SU-DHL-6 (cell line): ENCODE measurements at regions not wholly inside any gene's neighbourhood (a gene's known extent, or its start where the extent isn't known, plus 50 kb on each side); places are given as distances from the start of the nearest gene placed in this dataset.

Experiments
- H2AFZ ChIP-seq: fragments of 200-600 bp; sonication (generic); 2 replicates; pipeline ENCODE4 v1.6.1; 2014; ENCODE audit warnings: low read depth, mild to moderate bottlenecking, moderate library complexity, mixed read lengths, antibody characterized with exemption, low read length; ENCODE audit not compliant: severe bottlenecking
- H3F3A ChIP-seq: fragments of 200-600 bp; shearing (Covaris generic); 2 replicates; pipeline ENCODE4 v1.6.0; 2016; ENCODE audit warnings: antibody characterized with exemption, mild to moderate bottlenecking; ENCODE audit not compliant: insufficient read depth
- H3K27ac ChIP-seq: fragments of 200-600 bp; sonication (generic); 2 replicates; pipeline ENCODE4 v1.5.1; 2016; ENCODE audit warnings: low read depth, mild to moderate bottlenecking, low read length, moderate library complexity, mixed read lengths
- H3K27me3 ChIP-seq: fragments of 200-600 bp; sonication (generic), shearing (Covaris generic); 2 replicates; pipeline ENCODE4 v1.6.0; 2014; ENCODE audit warnings: mild to moderate bottlenecking, low read length
- H3K36me3 ChIP-seq: fragments of 200-600 bp; sonication (generic); 2 replicates; pipeline ENCODE4 v1.6.1; 2014; ENCODE audit warnings: mild to moderate bottlenecking, low read length, mixed read lengths
- H3K4me2 ChIP-seq: fragments of 300-600, 200-600 bp; shearing (Covaris generic), sonication (generic); 2 replicates; pipeline ENCODE4 v1.6.0; 2014; ENCODE audit warnings: low read length, low read depth, mild to moderate bottlenecking; ENCODE audit not compliant: poor library complexity, severe bottlenecking
- H3K4me3 ChIP-seq: fragments of 200-600 bp; sonication (generic); 2 replicates; pipeline ENCODE4 v1.5.1; 2014; ENCODE audit warnings: antibody characterized with exemption, low read length, mild to moderate bottlenecking, mixed read lengths; ENCODE audit not compliant: insufficient read depth, poor library complexity, severe bottlenecking
- H3K79me2 ChIP-seq: fragments of 200-600 bp; sonication (generic); 2 replicates; pipeline ENCODE4 v1.6.1; 2014; ENCODE audit warnings: mild to moderate bottlenecking, low read length, moderate library complexity; ENCODE audit not compliant: insufficient read depth
- H3K9ac ChIP-seq: fragments of 200-600 bp; sonication (generic); 2 replicates; pipeline ENCODE4 v1.7.0; 2014; ENCODE audit warnings: mild to moderate bottlenecking, low read length
- H3K9me2 ChIP-seq: fragments of 200-600 bp; sonication (generic); replicated peaks from 2 replicates; pipeline ENCODE4 v1.6.1; 2014; ENCODE audit warnings: low read length; ENCODE audit not compliant: insufficient read depth
- H3K9me3 ChIP-seq: fragments of 200-600 bp; sonication (generic); 2 replicates; pipeline ENCODE4 v1.6.1; 2014; ENCODE audit warnings: low read length, mixed read lengths; ENCODE audit not compliant: insufficient read depth
- H4K20me1 ChIP-seq: fragments of 200-600 bp; sonication (generic); 2 replicates; pipeline ENCODE4 v1.6.1; 2014; ENCODE audit warnings: low read depth, mild to moderate bottlenecking, antibody characterized with exemption, low read length, moderate library complexity, mixed read lengths
- EZH2phosphoT487 ChIP-seq: fragments of 200-600 bp; sonication (generic), shearing (Covaris generic); conservative IDR thresholded peaks from 2 replicates; pipeline ENCODE4 v1.6.1; 2018; ENCODE audit warnings: mild to moderate bottlenecking, antibody characterized with exemption, low read length, moderate library complexity, mixed read lengths
- TF ChIP-seq, protein P1 (sequence below): fragments of 200-600 bp; sonication (generic); IDR thresholded peaks from one replicate; pipeline ENCODE4 v1.5.1; 2017; ENCODE audit warnings: antibody characterized with exemption, mild to moderate bottlenecking, low read length, moderate library complexity; ENCODE audit not compliant: insufficient read depth, poor library complexity, severe bottlenecking

GRCh38 chr4:13917015-13917414, 289.5 kb upstream of the BOD1L1 start:
- H2AFZ ChIP-seq: no peak overlapping the region
- H3K4me3 ChIP-seq: no peak overlapping the region
- no peaks in the 10 kb centered on the region for H3K79me2 ChIP-seq
- no peak for TF ChIP-seq EZH2phosphoT487
- TF ChIP-seq, protein P1, sequence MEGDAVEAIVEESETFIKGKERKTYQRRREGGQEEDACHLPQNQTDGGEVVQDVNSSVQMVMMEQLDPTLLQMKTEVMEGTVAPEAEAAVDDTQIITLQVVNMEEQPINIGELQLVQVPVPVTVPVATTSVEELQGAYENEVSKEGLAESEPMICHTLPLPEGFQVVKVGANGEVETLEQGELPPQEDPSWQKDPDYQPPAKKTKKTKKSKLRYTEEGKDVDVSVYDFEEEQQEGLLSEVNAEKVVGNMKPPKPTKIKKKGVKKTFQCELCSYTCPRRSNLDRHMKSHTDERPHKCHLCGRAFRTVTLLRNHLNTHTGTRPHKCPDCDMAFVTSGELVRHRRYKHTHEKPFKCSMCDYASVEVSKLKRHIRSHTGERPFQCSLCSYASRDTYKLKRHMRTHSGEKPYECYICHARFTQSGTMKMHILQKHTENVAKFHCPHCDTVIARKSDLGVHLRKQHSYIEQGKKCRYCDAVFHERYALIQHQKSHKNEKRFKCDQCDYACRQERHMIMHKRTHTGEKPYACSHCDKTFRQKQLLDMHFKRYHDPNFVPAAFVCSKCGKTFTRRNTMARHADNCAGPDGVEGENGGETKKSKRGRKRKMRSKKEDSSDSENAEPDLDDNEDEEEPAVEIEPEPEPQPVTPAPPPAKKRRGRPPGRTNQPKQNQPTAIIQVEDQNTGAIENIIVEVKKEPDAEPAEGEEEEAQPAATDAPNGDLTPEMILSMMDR: no peak
- H3K36me3 ChIP-seq: no peaks in the 10 kb centered on the region
- no peaks in the 10 kb centered on the region; the same call in 1 of the 2 replicates for H3K27me3 ChIP-seq
- H3K9me2 ChIP-seq: no peaks in the 10 kb centered on the region
- no peak overlapping the region for H3K9ac ChIP-seq
- H3K9me3 ChIP-seq: no peaks in the 10 kb centered on the region
- no peak overlapping the region for H3K4me2 ChIP-seq
- H3F3A ChIP-seq: no peaks in the 10 kb centered on the region
- no peaks in the 10 kb centered on the region for H4K20me1 ChIP-seq
- H3K27ac ChIP-seq: no peak overlapping the region

DNA sequence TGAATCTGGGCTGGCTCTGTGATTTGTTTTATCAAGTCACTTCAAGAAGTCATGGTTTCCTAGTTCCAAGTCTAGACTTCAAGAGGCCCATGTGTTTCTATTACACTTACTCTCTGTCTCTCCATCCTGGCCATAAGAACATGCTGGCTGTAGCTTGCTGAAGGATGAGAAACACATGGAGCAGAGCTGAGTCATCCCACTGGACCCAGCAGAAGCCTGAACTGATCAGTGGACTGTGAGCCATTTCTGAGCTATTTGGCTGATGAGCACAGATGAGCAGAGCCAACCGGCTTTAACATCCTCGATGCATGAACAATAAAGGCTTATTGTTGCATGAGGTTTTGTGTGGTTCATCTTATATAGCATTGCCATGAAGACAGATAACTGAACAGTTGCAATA, 290.6 kb upstream of the BOD1L1 start:
- Histone ChIP-seq H3K27ac (no peak overlapping the region), H3K36me3 (no peaks in the 10 kb centered on the region), H3K4me3 (no peak overlapping the region), H2AFZ (no peak overlapping the region), H3F3A (no peaks in the 10 kb centered on the region), H3K9me3 (no peaks in the 10 kb centered on the region), H4K20me1 (no peaks in the 10 kb centered on the region), H3K79me2 (no peaks in the 10 kb centered on the region), H3K27me3 (no peaks in the 10 kb centered on the region; the same call in 1 of the 2 replicates), H3K9me2 (no peaks in the 10 kb centered on the region), H3K9ac (no peak overlapping the region), H3K4me2 (no peak overlapping the region)
- TF ChIP-seq, protein P1: no peak
- TF ChIP-seq EZH2phosphoT487: no peak

DNA sequence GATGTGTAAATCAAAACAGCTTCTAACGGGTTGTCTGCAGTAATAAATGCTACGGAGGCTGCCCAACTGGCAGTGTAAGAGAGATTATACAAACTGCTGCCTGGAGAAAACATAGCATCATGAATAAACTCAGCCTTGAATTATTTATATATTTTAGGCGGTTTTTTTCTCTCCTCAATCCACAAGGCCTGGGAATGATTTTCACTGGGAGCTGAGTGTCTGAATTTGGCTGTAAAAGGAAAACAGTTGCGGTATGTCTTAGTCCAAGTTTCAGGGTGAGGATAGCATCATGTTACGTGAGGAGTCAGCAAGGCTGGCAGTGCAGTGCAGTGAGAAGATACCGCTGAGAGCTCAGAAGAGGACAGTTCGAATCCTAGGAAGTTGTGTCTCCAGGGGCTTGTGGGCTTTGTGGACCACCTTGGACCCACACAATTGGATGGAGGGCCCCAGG, 291.5 kb upstream of the BOD1L1 start:
- Histone ChIP-seq H3F3A (no peaks in the 10 kb centered on the region), H3K79me2 (no peaks in the 10 kb centered on the region), H3K4me3 (no peak overlapping the region), H3K36me3 (no peaks in the 10 kb centered on the region), H3K9me3 (no peaks in the 10 kb centered on the region), H2AFZ (no peak overlapping the region), H3K9me2 (no peaks in the 10 kb centered on the region), H4K20me1 (no peaks in the 10 kb centered on the region), H3K27me3 (no peaks in the 10 kb centered on the region; the same call in 1 of the 2 replicates), H3K27ac (no peak overlapping the region), H3K4me2 (no peak overlapping the region), H3K9ac (no peak overlapping the region)
- TF ChIP-seq, protein P1: no peak
- no peak for TF ChIP-seq EZH2phosphoT487
